ENCODE measurements at regions not wholly inside any gene's neighbourhood (a gene's known extent, or its start where the extent isn't known, plus 50 kb on each side); places are given as distances from the start of the nearest gene placed in this dataset.

DNA sequence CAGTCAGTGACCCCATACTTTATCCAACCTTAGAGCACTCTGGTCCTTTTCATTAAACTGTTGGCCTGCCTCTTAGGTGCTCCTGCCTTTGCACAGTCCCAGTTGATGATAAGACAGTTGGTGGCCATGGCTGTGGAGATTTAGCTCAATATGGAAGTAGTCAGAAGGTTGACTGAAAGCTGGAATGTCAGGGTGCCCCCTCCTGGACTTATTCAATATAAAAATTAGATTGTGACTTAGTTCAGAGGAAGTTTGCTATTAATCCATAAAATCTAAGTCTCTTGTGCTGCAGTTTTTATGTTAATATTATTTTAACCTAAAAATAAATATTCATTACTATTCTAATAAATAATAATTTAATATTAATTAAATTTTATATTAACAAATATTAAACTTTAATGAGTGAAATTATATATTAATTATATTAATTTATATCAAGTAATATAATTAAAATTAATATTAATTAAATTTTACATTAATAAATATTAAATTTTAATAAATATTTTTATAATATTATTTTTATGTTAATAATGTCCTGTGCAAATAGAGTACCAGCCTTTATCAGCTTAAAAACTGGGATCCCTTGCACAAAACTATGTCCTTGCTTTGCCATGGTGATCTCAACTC, 77.7 kb upstream of the ADAMTSL1 start:
- Histone ChIP-seq H3K27me3 (no peaks in the 10 kb centered on the region), H3K27ac (no peak overlapping the region), H3K4me3 (no peak overlapping the region), H3K9me3 (no peaks in the 10 kb centered on the region), H3K36me3 (no peaks in the 10 kb centered on the region), H3K4me1 (peaks cover 0 to 6% of the 10 kb centered on the region in 2 donors)
- ATAC-seq (no peak), DNase-seq (no peak)
- in situ Hi-C loops (cut with MboI; ENCODE audit: low sequenced_read_pairs in 4 of 4): no loop called here
- TF ChIP-seq POLR2A (IDR thresholded peaks at IDR 0.05) (no peak), CTCF (IDR thresholded peaks at IDR 0.05 in 4 of 5, conservative IDR thresholded peaks at IDR 0.05 in 1 of 5) (no peak)
- intact Hi-C loops (cut with DNase I; ENCODE audit: low total_unique reads): no loop called here

GRCh38 chr9:18397076-18397475, 76.9 kb upstream of the ADAMTSL1 start:
- ATAC-seq: no peak
- Histone ChIP-seq H3K9me3 (no peaks in the 10 kb centered on the region), H3K27ac (no peak overlapping the region), H3K4me3 (no peak overlapping the region), H3K36me3 (no peaks in the 10 kb centered on the region), H3K27me3 (no peaks in the 10 kb centered on the region), H3K4me1 (peaks cover 0 to 6% of the 10 kb centered on the region in 2 donors)
- TF ChIP-seq POLR2A (IDR thresholded peaks at IDR 0.05) (no peak), CTCF (IDR thresholded peaks at IDR 0.05 in 4 of 5, conservative IDR thresholded peaks at IDR 0.05 in 1 of 5) (no peak)
- intact Hi-C loops (cut with DNase I; ENCODE audit: low total_unique reads) (no loop called here), in situ Hi-C loops (cut with MboI; ENCODE audit: low sequenced_read_pairs in 4 of 4) (no loop called here)
- DNase-seq: no peak

- Histone ChIP-seq H3K27me3 (no peaks in the 10 kb centered on the region), H3K27ac (no peak overlapping the region), H3K4me1 (peaks cover 0 to 6% of the 10 kb centered on the region in 2 donors), H3K4me3 (no peak overlapping the region), H3K36me3 (no peaks in the 10 kb centered on the region), H3K9me3 (no peaks in the 10 kb centered on the region)
- no peak for TF ChIP-seq CTCF (IDR thresholded peaks at IDR 0.05 in 4 of 5, conservative IDR thresholded peaks at IDR 0.05 in 1 of 5)
- no peak for TF ChIP-seq POLR2A (IDR thresholded peaks at IDR 0.05)
- in situ Hi-C loops (cut with MboI; ENCODE audit: low sequenced_read_pairs in 4 of 4) (no loop called here), intact Hi-C loops (cut with DNase I; ENCODE audit: low total_unique reads) (loop anchor here (1.0 kb wide), 1 partner anchor 21 kb away; no protein-coding TSS in a partner anchor)
- ATAC-seq (no peak), DNase-seq (no peak)
These were observed 75.9 kb upstream of the ADAMTSL1 start for GRCh38 chr9:18398038-18398437.

GRCh38 chr9:18404434-18405029, 69.4 kb upstream of the ADAMTSL1 start:
- Histone ChIP-seq H3K4me1 (no peaks in the 10 kb centered on the region), H3K4me3 (no peak overlapping the region), H3K27ac (no peak overlapping the region), H3K27me3 (no peaks in the 10 kb centered on the region), H3K9me3 (no peaks in the 10 kb centered on the region), H3K36me3 (no peaks in the 10 kb centered on the region)
- intact Hi-C loops (cut with DNase I; ENCODE audit: low total_unique reads): no loop called here
- in situ Hi-C loops (cut with MboI; ENCODE audit: low sequenced_read_pairs in 4 of 4): loop anchor here in 1 of 4 donors (25.0 kb wide), 1 partner anchor 108 kb away; no protein-coding TSS in a partner anchor
- TF ChIP-seq CTCF (IDR thresholded peaks at IDR 0.05 in 4 of 5, conservative IDR thresholded peaks at IDR 0.05 in 1 of 5): no peak
- TF ChIP-seq POLR2A (IDR thresholded peaks at IDR 0.05): no peak
- no peak for DNase-seq
- no peak for ATAC-seq
